ENCODE measurements at regions not wholly inside any gene's neighbourhood (a gene's known extent, or its start where the extent isn't known, plus 50 kb on each side); places are given as distances from the start of the nearest gene placed in this dataset.

GRCh38 chr4:123783151-123783790 is 386.7 kb downstream of the SPRY1 start:
- TF ChIP-seq, protein P1, sequence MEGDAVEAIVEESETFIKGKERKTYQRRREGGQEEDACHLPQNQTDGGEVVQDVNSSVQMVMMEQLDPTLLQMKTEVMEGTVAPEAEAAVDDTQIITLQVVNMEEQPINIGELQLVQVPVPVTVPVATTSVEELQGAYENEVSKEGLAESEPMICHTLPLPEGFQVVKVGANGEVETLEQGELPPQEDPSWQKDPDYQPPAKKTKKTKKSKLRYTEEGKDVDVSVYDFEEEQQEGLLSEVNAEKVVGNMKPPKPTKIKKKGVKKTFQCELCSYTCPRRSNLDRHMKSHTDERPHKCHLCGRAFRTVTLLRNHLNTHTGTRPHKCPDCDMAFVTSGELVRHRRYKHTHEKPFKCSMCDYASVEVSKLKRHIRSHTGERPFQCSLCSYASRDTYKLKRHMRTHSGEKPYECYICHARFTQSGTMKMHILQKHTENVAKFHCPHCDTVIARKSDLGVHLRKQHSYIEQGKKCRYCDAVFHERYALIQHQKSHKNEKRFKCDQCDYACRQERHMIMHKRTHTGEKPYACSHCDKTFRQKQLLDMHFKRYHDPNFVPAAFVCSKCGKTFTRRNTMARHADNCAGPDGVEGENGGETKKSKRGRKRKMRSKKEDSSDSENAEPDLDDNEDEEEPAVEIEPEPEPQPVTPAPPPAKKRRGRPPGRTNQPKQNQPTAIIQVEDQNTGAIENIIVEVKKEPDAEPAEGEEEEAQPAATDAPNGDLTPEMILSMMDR (IDR thresholded peaks at IDR 0.05): no peak
- TF ChIP-seq EP300 (IDR thresholded peaks at IDR 0.05) (no peak), POLR2AphosphoS5 (IDR thresholded peaks at IDR 0.05) (no peak), POLR2A (IDR thresholded peaks at IDR 0.05) (no peak)

Measured in upper lobe of left lung (tissue), 4 donors.